IMR-90 (cell line): ENCODE measurements at regions not wholly inside any gene's neighbourhood (a gene's known extent, or its start where the extent isn't known, plus 50 kb on each side); places are given as distances from the start of the nearest gene placed in this dataset.

ENCODE experiments used
- ATAC-seq: fragments of 200-7000 bp; cut with Tn5 transposase; 2 replicates; pipeline ENCODE4 v1.9.1; 2020; ENCODE audit warnings: low read depth, mild to moderate bottlenecking, moderate library complexity
- BruUV-seq: library from RNA; stranded (reverse); fragments of 400-500 nt; replicated peaks from 2 replicates; lab custom pipeline; 2021; lab: Mats Ljungman, UMichigan
- CTCF ChIA-PET: fragments of 300-600 bp; formaldehyde crosslinking; extraction: SDS; loops from one replicate; lab custom pipeline; 2021; ENCODE audit warnings: antibody characterized with exemption; lab: Yijun Ruan, JAX
- POLR2A ChIA-PET: fragments of 300-600 bp; sonication (Branson Sonifier 250); formaldehyde crosslinking; loops from one replicate; lab custom pipeline; 2022; ENCODE audit warnings: antibody characterized with exemption; ENCODE audit not compliant: unreplicated experiment; lab: Charles Lee
- DNase-seq: peaks from one replicate; pipeline ENCODE4 v3.0.0; 2013
- H2AFZ ChIP-seq: replicated peaks from 2 replicates; pipeline ENCODE3; 2013; ENCODE audit warnings: low read length, mild to moderate bottlenecking; ENCODE audit not compliant: poor library complexity
- H2AK5ac ChIP-seq: 2 replicates; pipeline ENCODE4 v1.6.1; 2013; ENCODE audit warnings: low read depth, low read length, inconsistent platforms
- H2AK9ac ChIP-seq: replicated peaks from 2 replicates; pipeline ENCODE3; 2013; ENCODE audit warnings: mild to moderate bottlenecking, low read depth, low read length, moderate library complexity; ENCODE audit not compliant: poor library complexity
- H2BK120ac ChIP-seq: 2 replicates; pipeline ENCODE4 v1.6.1; 2013; ENCODE audit warnings: low read depth, low read length, inconsistent platforms
- H2BK15ac ChIP-seq: 3 replicates; pipeline ENCODE4 v1.6.1; 2013; ENCODE audit warnings: low read depth, low read length, inconsistent platforms
- H2BK20ac ChIP-seq: 2 replicates; pipeline ENCODE4 v1.6.1; 2013; ENCODE audit warnings: low read depth, mild to moderate bottlenecking, inconsistent platforms, low read length, moderate library complexity
- H2BK5ac ChIP-seq: 2 replicates; pipeline ENCODE4 v1.6.1; 2013; ENCODE audit warnings: mild to moderate bottlenecking, low read depth, low read length, inconsistent platforms; ENCODE audit not compliant: poor library complexity, severe bottlenecking
- H3K14ac ChIP-seq: replicated peaks from 2 replicates; pipeline ENCODE4 v1.6.1; 2013; ENCODE audit warnings: low read depth, low read length, inconsistent platforms
- H3K18ac ChIP-seq: 2 replicates; pipeline ENCODE4 v1.6.1; 2013; ENCODE audit warnings: low read depth, low read length, control low read depth
- H3K23ac ChIP-seq: 2 replicates; pipeline ENCODE4 v1.6.1; 2013; ENCODE audit warnings: low read depth, low read length, inconsistent platforms
- H3K27ac ChIP-seq: 2 replicates; pipeline ENCODE4 v1.5.1; 2013; ENCODE audit warnings: mild to moderate bottlenecking, control low read depth, low read length; ENCODE audit not compliant: insufficient read depth
- H3K27me3 ChIP-seq: 2 replicates; pipeline ENCODE4 v1.6.1; 2013; ENCODE audit warnings: low read length; ENCODE audit not compliant: control insufficient read depth, insufficient read depth
- H3K36me3 ChIP-seq: 2 replicates; pipeline ENCODE4 v1.6.1; 2013; ENCODE audit warnings: low read length, mixed read lengths; ENCODE audit not compliant: control insufficient read depth, insufficient read depth
- H3K4ac ChIP-seq: 2 replicates; pipeline ENCODE4 v1.6.1; 2013; ENCODE audit warnings: low read depth, low read length, inconsistent platforms
- H3K4me1 ChIP-seq: 2 replicates; pipeline ENCODE4 v1.6.1; 2013; ENCODE audit warnings: low read length, mixed read lengths; ENCODE audit not compliant: control insufficient read depth, insufficient read depth
- H3K4me2 ChIP-seq: 2 replicates; pipeline ENCODE4 v1.6.1; 2013; ENCODE audit warnings: low read depth, mild to moderate bottlenecking, control low read depth, low read length, moderate library complexity
- H3K4me3 ChIP-seq: 2 replicates; pipeline ENCODE4 v1.5.1; 2013; ENCODE audit warnings: low read depth, mild to moderate bottlenecking, control low read depth, low read length, moderate library complexity; ENCODE audit not compliant: insufficient read depth
- H3K56ac ChIP-seq: 2 replicates; pipeline ENCODE4 v1.6.1; 2013; ENCODE audit warnings: low read length, inconsistent platforms; ENCODE audit not compliant: insufficient read depth; ENCODE audit errors: extremely low read depth
- H3K79me1 ChIP-seq, 2 experiments: 2 replicates each; pipeline ENCODE4 v1.6.1; 2013; ENCODE audit warnings: low read length in 2 of 2, inconsistent platforms in 1 of 2, low read depth in 1 of 2
- H3K9ac ChIP-seq: 2 replicates; pipeline ENCODE4 v1.6.1; 2013; ENCODE audit warnings: low read depth, low read length, control low read depth
- H3K9me1 ChIP-seq: 2 replicates; pipeline ENCODE4 v1.6.1; 2013; ENCODE audit warnings: low read length, inconsistent platforms; ENCODE audit not compliant: insufficient read depth
- H3K9me3 ChIP-seq: 2 replicates; pipeline ENCODE4 v1.6.1; 2013; ENCODE audit warnings: low read length; ENCODE audit not compliant: control insufficient read depth, insufficient read depth
- H4K20me1 ChIP-seq: 2 replicates; pipeline ENCODE4 v1.6.1; 2013; ENCODE audit warnings: low read length, inconsistent platforms; ENCODE audit not compliant: insufficient read depth
- H4K5ac ChIP-seq: 2 replicates; pipeline ENCODE4 v1.6.1; 2013; ENCODE audit warnings: mild to moderate bottlenecking, low read depth, low read length, control low read depth
- H4K8ac ChIP-seq, 2 experiments: 2 replicates each; pipeline ENCODE4 v1.6.1; 2013; ENCODE audit warnings: low read depth in 2 of 2, low read length in 2 of 2, control low read depth in 1 of 2, inconsistent platforms in 1 of 2
- H4K91ac ChIP-seq: 2 replicates; pipeline ENCODE4 v1.6.1; 2013; ENCODE audit warnings: low read depth, low read length, inconsistent platforms; ENCODE audit not compliant: insufficient read depth
- BHLHE40 ChIP-seq: fragments of 150-350 bp; IDR thresholded peaks from 2 replicates; pipeline ENCODE4 v1.6.1; 2016; ENCODE audit warnings: mild to moderate bottlenecking, low read depth, low read length
- CTCF ChIP-seq: conservative IDR thresholded peaks from 2 replicates; pipeline ENCODE4 v1.5.1; 2012; ENCODE audit warnings: mild to moderate bottlenecking, low read depth, low read length, improper control_type of control experiment
- ELK1 ChIP-seq: fragments of 150-350 bp; IDR thresholded peaks from 2 replicates; pipeline ENCODE4 v1.6.1; 2016; ENCODE audit warnings: low read depth, mild to moderate bottlenecking, low read length, moderate library complexity, borderline replicate concordance
- FOS ChIP-seq: fragments of 150-350 bp; IDR thresholded peaks from 2 replicates; pipeline ENCODE4 v1.6.1; 2016; ENCODE audit warnings: low read depth, low read length
- MAZ ChIP-seq: IDR thresholded peaks from 2 replicates; pipeline ENCODE4 v1.6.1; 2012; ENCODE audit warnings: low read depth, mild to moderate bottlenecking, low read length, improper control_type of control experiment, moderate library complexity, borderline replicate concordance
- MXI1 ChIP-seq: IDR thresholded peaks from 2 replicates; pipeline ENCODE4 v1.6.1; 2012; ENCODE audit warnings: low read depth, mild to moderate bottlenecking, low read length, moderate library complexity, borderline replicate concordance
- NFE2L2 ChIP-seq: fragments of 150-350 bp; IDR thresholded peaks from 2 replicates; pipeline ENCODE4 v1.6.1; 2016; ENCODE audit warnings: low read depth, mild to moderate bottlenecking, low read length
- RAD21 ChIP-seq: IDR thresholded peaks from 2 replicates; pipeline ENCODE4 v1.6.1; 2012; ENCODE audit warnings: low read length, improper control_type of control experiment
- RFX5 ChIP-seq: IDR thresholded peaks from 2 replicates; pipeline ENCODE4 v1.8.0; 2012; ENCODE audit warnings: low read depth, mild to moderate bottlenecking, low read length, moderate library complexity
- WGBS, 2 experiments: methylation state at CpG; one replicate each; pipeline versions ENCODE4 v1.1.5 to v1.1.7; 2013; ENCODE audit warnings: missing lambda C conversion rate in 2 of 2; ENCODE audit not compliant: insufficient read length in 1 of 2; ENCODE audit errors: extremely low coverage in 2 of 2; 5-methylcytosine and 5-hydroxymethylcytosine counted together
- dilution Hi-C: fragments of 300-500 bp; cut with HindIII; formaldehyde crosslinking; loops from one replicate; pipeline ENCODE4 v1.14.3; 2018; ENCODE audit warnings: low sequenced_read_pairs; ENCODE audit not compliant: unreplicated experiment
- in situ Hi-C: fragments of 300-500 bp; cut with MboI; formaldehyde crosslinking; loops from 3 replicates; pipeline ENCODE4 v1.14.3; 2019; ENCODE audit warnings: low sequenced_read_pairs, inconsistent platforms, mixed read lengths
- intact Hi-C: fragments of 100-400 bp; cut with micrococcal nuclease; formaldehyde crosslinking; loops from 2 replicates; pipeline ENCODE4 v1.10.0; 2022

DNA sequence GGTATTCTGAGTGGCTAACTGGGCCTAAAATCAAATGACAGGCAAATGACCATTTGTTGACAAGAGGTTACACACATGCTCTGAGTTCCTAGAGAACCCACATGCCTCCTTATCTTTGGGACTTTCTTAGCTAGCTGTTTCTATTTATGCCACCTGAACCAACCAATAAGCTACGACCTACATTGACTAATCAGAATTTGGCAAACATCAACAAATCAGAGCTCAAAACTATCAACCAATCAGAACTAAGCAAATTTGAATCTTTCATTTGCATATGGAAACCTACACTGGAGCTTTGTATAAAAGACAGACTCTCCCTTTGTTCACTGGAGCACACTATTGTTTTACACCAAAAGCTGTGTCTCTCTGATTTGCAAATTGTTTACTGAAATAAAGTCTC lies 192.0 kb downstream of the CXXC4 start:
- 40% methylated on average over 1 of the region's 1 CpG; no CpG with 5 or more reads in 1 of the 2 experiments for WGBS, 2 experiments
- Histone ChIP-seq H3K36me3 (no peaks in the 10 kb centered on the region), H3K9me3 (no peaks in the 10 kb centered on the region), H3K4me2 (no peak overlapping the region), H2BK20ac (no peak overlapping the region), H2BK15ac (no peak overlapping the region), H2AK9ac (no peak overlapping the region), H3K4me3 (no peak overlapping the region), H4K8ac (no peak overlapping the region), H2AK5ac (no peak overlapping the region), H4K91ac (no peak overlapping the region), H3K27me3 (no peaks in the 10 kb centered on the region), H3K27ac (no peak overlapping the region), H3K56ac (no peak overlapping the region), H3K9ac (no peak overlapping the region), H4K20me1 (no peaks in the 10 kb centered on the region), H2BK120ac (no peak overlapping the region), H4K5ac (no peak overlapping the region), H3K9me1 (no peaks in the 10 kb centered on the region), H3K23ac (no peak overlapping the region), H3K4ac (no peak overlapping the region), H3K79me1 (no peaks in the 10 kb centered on the region), H2BK5ac (no peak overlapping the region), H2AFZ (no peak overlapping the region), H3K18ac (no peak overlapping the region), H3K4me1 (no peaks in the 10 kb centered on the region), H3K14ac (no peak overlapping the region)
- TF ChIP-seq ELK1 (no peak), MAZ (no peak), RFX5 (no peak), NFE2L2 (no peak), MXI1 (no peak), CTCF (no peak), FOS (no peak), RAD21 (no peak), BHLHE40 (no peak)
- POLR2A ChIA-PET, result no interaction called here
- in situ Hi-C loops, result no loop called here
- BruUV-seq, result no TSS peak
- intact Hi-C loops, result no loop called here
- CTCF ChIA-PET, result no interaction called here
- ATAC-seq, result no peak
- no peak for DNase-seq
- dilution Hi-C loops, result no loop called here
